Stomach (tissue), 4 donors: ENCODE measurements at regions not wholly inside any gene's neighbourhood (a gene's known extent, or its start where the extent isn't known, plus 50 kb on each side); places are given as distances from the start of the nearest gene placed in this dataset.

Experiments used
- CTCF ChIP-seq, 7 experiments: fragments of 450-650 bp in 4 of 7; fragments of 200-600 bp in 3 of 7; sonication (generic) in 3 of 7; IDR thresholded peaks; one replicate each; pipeline ENCODE4 v1.5.1; 2016 to 2019; ENCODE audit warnings: antibody characterized with exemption in 7 of 7, control low read depth in 2 of 7, mild to moderate bottlenecking in 1 of 7
- POLR2A ChIP-seq, 4 donors: fragments of 450-650 bp; IDR thresholded peaks; one replicate each; pipeline ENCODE4 v1.6.1; 2016; ENCODE audit warnings: antibody characterized with exemption in 4 of 4, control low read depth in 2 of 4, mild to moderate bottlenecking in 1 of 4, moderate library complexity in 1 of 4

GRCh38 chr1:219699870-219700269, 87.0 kb upstream of the ZC3H11B start:
- TF ChIP-seq POLR2A (IDR thresholded peaks at IDR 0.05): no peak
- no peak for TF ChIP-seq CTCF (IDR thresholded peaks at IDR 0.05)
